ENCODE measurements at regions not wholly inside any gene's neighbourhood (a gene's known extent, or its start where the extent isn't known, plus 50 kb on each side); places are given as distances from the start of the nearest gene placed in this dataset.
"Not testable (repeated sequence)": the region's sequence is repeated elsewhere in the genome, so short reads cannot be mapped to it uniquely, and the experiment has no call there.

DNA sequence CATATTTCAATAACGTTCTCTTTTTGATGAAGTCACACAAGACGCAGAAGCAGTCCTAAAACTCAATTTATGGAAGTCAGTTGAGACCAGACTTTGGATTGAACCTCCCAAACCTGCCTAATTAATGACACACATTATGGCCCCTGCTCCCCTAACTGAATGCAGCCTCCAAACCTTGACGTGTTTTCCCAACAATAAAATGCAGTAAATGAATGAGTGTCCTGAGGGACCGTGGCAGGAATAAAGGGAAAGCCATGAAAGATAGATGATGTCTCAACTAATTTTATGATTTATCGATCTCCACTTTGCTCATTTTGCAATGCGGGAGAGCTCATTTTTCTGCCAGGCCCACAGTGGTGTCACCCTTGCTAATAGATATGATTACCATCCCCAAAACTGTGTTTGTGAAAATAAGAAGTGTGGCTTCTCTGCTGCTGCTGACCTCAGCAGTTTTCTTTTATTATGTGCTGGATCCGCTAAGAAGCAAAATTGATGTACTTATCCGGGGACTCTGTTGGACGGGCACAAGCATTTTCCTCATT lies 189.9 kb downstream of the NPIPA8 start:
- DNase-seq, result not testable (repeated sequence)

DNA sequence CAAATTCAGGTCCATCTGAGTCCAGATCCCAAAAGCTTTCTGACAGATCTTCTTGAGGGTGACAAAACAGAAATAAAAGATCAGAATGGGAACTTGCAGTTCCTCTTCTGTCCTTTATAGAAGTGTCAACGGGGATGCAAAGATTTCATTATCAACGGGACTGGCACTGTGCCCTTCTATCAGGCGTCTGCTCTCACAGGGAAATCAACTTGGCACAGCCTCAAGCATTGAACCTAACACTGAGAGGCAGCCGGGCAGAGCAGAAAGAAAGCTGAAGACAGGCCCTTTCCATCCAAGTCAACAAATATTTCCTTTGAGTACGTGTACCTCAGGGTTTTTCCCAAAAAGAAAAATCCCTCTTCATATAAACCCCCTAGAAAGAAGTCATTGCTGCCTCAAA lies 194.5 kb downstream of the NPIPA8 start:
- not testable (repeated sequence) for DNase-seq

DNA sequence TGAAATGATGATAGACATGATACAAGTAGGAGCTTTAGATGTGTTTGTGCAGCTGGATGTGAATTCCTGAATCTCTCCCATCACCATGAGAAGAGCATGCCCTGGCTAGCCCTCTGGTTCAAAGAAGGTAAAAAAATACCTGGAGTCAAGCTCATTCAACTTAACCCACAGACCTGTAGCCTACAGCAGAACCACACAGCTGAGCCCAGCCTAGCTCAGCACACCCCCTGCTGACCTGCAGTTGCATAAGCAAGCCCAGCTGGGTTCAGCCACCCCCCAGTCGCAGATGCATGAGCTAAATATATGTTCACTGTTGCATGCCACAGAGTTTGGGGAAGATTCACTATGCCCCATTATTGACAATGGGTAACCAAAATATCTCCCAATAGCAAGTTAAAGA lies 200.2 kb downstream of the NPIPA8 start:
- DNase-seq, result not testable (repeated sequence)

DNA sequence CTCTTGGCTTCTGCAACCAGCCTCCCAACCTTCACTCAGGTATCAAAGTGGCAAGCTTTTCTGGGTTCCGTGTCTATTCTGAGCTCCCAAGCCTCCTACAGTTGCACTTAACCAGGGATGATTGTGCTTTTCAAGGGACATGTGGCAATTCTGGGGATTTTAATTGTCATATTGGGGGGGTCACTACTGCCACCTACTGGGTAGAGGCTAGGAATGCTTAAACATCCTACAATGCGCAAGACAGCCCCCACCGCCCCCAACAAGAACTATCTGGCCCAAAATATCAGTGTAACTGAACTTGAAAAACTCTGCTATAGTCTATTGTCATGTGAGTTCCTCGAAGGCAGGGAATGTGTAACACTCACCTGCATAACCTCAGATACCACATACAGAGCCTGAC lies 201.5 kb downstream of the NPIPA8 start:
- DNase-seq, result not testable (repeated sequence)

DNA sequence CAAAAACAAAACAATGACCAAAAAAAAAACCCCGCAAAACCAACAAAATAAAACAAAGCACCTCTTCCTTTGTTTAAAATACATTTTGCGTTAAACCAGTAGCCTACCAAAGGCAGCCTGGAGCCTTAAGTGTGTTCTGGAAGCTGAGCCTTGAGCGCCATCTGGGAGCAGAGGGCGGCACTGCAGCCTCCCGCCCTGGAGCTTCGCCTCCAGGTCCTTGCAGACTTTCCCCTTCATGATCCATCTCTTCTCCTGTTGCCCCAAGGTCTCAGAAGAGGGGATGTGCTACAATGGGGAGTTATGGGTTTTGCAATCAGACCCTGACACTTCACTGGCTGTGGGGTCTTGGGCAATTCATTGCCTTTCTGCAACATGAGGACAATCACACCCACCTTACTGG lies 204.9 kb downstream of the NPIPA8 start:
- not testable (repeated sequence) for DNase-seq

DNA sequence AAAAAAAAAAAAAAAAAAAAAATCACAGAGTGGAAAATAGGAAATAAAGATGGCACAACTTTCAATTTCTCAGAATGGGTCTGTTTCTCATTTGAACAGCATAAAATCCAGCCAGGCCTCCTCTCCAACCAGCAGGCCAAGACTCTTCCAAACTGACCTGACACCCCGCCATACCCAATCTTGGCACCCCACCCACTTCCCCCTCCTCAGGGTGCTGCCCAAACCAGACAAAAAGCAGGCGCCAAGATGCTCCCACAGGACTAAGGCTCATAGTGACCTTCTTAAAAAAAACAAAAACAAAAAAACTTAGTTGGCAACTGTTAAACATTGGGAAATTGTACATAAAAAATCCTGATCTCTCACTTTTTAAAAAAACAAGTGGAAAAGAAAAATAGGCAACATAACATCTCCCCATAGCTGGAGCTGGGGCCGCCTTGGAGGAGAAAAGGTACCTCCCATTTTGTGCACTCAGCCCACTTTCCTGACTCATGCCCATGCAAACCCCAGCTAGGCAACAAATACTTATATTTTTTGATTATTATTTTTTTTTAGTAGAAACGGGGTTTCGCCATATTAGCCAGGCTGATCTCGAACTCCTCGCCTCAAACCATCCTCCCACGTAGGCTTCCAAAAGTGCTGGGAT lies 205.9 kb downstream of the NPIPA8 start:
- not testable (repeated sequence) for DNase-seq

DNA sequence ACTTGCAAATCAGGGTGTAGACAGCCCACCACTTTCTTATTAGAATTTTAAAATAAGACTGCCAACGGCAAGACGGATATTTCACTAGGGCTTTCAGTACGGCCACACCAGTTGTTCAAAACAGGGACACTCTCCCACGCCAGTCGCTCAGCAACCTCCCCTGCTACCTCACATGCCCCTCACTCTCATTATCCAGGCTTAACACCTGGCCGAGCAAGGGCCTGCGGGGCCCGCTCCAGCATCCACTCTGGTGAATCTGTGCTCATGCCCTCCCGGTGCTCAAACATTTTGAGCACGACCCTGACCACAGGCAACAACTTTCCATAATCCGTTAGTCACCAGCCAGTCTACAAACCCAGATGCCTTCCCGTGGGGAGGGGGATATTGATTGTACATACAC lies 209.5 kb downstream of the NPIPA8 start:
- DNase-seq, result not testable (repeated sequence)

DNA sequence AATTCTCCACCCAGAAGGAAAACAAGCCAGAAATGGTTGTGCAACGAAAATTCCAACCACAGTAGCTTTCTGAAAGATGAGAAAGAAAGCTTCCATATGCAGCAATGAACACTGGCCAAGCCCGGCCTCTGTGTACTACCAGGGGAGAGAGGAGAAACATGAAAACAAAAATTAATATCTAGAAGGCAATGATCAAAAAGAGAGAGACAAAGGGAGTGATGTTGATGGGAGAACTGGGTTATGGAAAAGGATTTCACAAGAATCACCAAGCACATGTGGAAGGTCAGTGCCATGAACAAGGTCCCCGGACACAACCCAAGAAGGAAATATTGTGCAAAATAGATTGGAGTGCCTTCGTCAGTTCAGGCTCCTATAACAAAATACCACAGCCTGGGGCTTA lies 217.4 kb downstream of the NPIPA8 start:
- DNase-seq, result not testable (repeated sequence)

DNA sequence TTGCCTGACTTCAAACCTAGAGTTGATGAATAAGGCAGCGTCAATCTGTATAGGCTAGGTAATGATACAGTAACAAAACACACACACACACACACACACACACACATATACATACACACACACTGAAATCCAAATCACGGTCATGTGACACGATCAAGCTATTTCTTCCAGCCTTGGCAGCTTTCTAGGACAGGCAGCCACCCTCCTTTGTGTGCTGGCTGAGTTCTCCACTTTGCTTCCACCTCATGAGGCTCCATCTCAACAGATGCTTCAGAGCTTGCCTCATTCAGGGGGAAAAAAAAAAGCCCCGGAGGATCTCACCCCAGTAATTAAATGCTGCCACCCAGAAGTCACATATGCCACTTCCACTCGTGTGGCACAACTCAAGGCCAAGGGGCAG lies 217.9 kb downstream of the NPIPA8 start:
- DNase-seq, result not testable (repeated sequence)

DNA sequence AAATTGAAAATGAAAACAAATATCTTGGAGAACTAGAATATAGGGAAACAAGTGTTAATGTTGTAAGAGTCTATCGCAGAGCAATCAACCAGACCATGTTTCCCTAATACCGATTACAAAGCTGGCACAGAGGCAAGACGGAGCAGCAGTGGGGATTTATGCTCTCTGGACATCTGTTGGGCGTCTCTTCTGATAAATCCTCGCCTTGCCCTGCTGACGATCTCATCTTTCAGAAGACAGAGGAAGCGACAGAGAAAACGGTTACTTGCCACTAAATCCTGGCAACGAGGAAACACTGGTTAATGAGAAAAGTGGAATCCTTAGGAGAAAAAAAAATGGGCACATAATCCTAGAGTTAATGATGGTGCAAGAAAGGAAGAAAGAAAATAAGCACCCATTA lies 218.5 kb downstream of the NPIPA8 start:
- DNase-seq, result not testable (repeated sequence)

DNA sequence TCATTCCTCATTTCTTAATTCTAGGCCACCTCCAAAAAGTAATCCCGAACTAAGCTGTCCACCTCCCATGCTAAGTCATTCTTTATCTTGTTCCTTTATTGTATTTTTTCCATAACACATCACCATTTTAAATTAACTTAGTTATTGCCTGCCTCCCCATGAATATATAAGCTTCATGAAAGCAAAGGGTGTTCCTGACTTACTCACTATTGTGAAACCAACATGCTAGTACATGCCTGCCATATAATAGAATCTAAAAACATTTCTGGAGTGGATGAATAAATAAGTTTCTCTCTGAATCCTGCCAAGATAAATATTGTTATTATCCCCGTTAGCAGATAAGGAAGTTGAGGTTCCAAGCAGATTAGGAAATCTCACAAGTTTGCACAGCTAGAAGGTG lies 232.1 kb downstream of the NPIPA8 start:
- not testable (repeated sequence) for DNase-seq

DNA sequence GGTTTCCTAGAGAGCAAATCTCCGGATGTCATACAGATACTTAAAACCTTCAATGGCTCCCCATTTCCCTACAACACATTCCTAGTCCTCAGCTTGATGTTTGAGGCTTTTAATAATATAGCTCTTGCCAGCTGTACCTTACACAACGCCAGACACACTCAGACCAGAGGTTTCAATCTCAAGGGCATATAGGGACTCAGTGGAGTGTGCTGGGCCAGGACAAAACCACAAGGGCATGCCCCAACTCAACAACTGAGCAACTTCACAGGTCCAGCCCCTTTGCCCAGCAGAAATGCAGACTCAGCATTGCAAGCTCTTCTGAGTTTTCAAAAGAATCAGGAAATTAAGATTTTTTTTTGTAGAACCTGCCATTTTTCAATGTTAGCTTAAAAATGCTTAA lies 235.5 kb downstream of the NPIPA8 start:
- DNase-seq, result not testable (repeated sequence)

DNA sequence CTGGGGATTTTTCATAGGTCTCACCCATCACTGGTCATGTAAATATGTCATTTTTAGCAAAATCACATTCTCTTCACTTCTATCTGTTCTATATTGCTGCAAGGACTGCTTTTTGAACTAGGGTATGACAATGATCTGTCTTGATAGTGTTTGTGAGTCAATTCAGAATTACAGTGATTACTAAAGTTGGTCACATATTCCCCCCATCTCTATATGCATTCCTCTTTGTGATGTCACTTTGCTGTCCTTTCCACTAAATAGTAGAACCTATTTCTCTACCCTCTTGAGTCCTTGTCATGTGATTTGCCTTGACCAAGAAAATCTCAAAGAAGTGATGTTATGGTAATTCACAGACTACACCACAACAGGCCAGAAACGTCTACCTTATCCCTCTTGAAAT lies 243.9 kb downstream of the NPIPA8 start:
- not testable (repeated sequence) for DNase-seq

DNA sequence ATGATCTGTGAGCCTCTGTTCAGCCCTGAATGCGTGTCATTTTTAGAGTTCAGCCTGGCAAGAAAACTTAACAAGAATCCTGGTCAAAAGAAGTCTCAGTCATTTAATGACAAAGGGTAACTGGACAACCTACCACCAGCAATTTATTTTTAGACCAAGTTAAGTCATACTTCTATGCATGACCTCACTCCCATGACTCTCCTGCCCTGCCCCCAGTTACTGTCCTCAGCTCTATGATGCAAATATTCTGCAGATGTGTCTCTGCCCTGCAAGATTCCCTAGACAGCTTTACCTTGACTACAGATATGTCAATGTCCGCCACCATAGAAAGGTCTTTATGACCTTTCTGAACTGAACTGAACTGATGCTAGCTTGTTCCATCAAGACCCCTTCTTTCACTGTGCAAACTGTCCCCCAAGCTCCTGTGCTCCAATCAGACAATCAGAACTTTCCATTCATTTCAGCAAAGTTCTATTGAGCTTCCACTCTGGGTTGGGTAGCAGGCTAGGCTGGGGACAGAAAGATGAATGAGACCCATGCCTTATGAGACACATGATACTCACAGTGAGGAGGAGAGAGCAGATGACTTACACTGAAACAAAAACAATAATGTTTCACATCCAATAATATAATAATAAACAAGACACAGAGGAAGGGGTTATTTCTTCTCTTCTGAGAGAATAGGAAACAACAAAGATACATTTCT lies 255.7 kb downstream of the NPIPA8 start:
- DNase-seq, result not testable (repeated sequence)

DNA sequence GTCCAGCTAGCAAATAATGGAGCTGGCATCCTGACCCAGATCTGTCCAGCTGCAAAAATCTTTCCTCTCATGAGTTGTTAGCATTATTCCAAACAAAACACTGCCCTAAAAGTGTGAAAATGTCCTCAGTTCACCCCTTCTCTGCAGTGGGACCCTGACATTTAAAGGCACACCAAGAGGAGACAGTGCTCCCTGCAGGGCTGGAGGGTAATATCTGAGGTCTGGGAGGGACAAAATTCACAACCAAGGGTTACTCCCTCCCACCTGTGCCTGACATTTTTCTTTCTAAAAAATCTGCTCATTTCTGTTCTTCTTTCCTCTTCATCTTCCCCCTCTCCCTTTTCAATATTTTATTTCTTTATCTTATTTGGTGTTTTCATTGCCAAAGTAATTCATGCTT lies 258.6 kb downstream of the NPIPA8 start:
- not testable (repeated sequence) for DNase-seq

DNA sequence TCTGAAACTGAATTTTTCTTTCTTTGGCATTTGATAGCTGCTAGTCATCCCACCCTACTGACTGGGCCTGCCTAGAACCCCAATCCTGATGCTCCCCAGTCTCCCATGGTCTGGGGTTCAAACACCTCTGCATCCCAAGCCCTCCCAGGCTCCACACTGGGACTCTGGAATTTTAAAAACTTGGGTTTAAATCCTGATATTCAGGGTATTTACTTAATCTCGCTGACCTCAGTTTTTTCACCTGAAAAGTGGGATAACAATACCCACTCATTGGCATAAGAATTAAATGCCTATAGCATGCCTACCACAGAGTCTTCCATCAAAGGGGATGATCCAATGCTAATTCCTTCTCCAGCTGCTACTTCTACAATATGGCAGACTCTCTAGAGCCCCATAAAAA lies 264.4 kb downstream of the NPIPA8 start:
- no peak for DNase-seq

DNA sequence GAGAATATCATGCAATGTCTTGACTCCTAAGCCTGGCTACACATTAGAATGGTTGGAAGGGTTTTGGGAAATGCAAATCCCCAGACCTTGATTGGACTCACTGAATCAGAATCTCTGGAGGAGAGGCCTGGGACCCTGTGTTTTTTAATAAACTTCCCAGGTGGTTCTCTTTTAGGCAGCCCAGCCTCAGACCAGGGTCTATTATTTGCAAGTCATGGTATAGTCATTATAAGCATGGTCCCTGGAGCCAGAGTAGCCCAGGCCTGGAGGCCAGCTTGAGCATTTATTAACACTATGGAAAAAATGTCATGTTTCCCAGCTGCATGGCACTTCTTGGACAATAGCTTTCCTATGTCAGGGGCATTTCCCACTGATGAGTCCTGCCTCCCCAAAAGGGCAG lies 266.9 kb downstream of the NPIPA8 start:
- DNase-seq, result no peak

DNA sequence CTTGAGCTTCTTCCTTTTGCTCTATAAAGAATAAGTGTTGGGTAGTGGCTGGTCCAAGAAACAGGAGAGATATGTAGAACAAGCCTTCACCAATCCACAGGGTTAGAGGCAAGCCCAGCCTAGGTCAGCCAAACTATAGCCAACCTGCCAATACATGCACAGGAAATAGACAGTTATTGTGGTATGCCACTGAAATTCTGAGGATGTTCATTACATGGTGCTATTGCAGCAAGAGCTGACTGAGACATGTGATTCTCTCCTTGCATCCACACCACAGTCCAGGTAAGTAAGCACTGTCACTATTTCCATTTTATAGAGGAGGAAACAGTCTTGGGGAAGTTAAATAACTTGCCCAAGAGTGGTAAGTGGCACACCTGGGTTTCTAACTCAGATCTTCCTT lies 268.1 kb downstream of the NPIPA8 start:
- DNase-seq, result no peak

DNA sequence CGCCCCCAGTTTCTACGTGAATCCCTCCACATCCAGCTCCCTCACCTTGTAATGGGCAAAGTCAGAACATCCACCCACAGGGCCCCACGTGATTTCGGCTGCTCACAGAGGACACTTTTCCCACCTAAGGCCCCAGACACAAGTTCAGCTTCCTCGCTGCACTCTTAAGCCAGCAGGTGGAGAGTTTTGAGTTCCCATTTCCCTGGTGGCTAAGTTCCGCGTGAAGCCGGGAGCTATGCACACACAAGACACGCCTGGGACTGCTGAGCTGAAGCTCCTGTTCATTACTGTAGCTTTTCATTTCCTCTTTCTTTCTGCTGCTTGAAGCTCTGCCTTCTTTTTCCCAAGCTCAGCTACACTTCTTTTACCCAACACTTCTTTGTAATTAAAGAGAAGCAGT lies 273.8 kb downstream of the NPIPA8 start:
- no peak for DNase-seq

DNA sequence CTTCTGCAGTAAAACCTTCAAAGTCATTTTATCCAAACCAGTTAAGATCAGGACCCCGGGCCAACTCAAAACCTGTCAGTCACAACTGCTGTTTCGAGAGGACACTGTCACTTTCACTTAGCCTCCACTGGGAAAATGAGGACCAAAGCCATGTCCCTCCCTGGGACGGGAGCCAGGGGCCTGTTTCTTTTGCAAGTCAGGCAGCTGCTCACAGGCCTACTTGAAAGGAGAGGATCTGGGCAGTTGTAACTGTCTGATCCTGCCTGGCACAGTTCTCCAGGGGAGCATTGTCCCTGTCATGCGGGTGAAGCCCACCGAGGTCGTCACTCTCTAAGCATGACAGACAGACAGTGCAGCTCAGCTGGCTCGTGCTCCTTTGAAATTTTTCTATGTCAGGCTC lies 276.2 kb downstream of the NPIPA8 start:
- DNase-seq, result no peak

DNA sequence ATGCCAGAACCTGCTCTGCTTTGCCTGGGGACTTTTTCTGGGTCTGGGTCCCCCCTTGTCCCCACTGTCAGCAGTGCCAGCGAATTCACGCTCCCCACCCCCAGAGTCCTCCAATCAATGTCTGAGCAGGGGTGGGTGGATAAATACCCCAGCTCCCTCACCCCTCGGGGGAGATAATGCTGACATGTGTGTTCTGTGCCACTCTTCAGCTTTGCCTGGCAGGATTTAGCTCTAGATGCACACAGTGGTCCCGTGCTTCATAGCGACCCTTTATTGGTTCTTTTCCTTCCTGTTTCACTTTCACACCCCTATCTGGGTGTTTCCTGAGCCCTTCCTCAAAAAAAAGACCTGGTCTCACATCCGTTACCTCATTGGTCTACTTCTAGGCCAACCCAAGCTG lies 277.0 kb downstream of the NPIPA8 start:
- no peak for DNase-seq

DNA sequence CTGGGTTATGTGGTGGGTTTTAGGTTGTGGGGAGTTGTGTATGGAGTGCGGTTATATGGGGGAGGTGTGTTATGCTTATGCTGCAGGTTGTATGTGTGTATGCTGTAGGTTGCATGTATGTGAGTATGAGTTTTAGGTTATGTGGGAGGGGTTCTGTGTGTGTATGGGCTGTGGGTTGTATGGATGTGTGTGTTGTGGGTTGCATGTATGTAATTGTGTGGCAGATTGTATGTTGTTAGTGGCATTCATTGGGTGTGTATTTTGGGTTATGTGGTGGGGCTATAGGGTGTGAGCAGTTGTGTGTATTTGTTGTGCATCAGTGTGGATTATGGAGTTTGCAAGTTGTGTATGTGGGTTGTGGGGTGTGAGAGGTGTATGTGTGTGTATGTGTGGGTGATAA lies 277.4 kb downstream of the NPIPA8 start:
- no peak for DNase-seq

DNA sequence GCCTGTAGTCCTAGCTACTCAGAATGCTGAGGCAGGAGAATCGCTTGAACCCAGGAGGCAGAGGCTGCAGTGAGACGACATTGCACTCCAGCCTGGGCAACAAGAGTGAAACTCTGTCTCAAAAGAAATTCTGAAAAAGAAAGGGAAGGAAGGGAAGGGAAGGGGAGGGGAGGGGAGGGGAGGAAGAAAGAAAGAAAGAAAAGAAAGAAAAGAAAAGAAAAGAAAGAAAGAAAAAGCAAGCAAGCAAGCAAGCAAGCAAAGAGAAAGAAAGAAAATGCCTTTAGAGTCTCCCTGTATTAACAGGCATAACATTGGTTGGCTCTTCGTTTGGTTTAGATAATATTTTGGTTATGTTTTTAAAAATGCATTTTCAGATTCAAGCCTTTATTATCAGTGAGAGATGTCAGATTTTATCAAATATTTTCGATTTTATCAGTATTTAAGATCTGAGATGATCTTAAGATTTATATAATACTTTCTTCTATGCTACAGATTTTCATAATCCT lies 281.1 kb downstream of the NPIPA8 start:
- DNase-seq, result no peak

DNA sequence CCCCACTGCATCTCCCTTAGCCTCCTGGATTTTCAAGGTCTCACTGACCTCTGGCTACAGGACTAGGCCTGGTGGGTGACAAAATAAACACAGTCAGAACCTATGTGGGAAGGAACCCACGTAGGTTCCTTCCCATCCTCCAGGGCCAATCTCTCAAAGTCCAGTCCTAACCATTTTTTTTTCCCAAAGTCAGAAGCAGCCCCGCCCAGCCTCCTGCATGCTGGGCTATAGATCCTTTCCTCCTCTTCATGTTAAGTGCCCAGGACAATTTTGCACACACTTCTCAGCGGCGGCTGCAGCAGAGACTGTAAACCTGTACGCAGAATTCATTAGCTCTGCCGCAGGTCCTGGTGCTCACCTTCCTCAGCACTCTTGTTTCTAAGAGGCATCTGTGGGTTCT lies 285.8 kb downstream of the NPIPA8 start:
- DNase-seq, result no peak

Measured in stimulated activated CD4-positive, alpha-beta T cell treated with anti-CD3 and anti-CD28 coated beads, Interleukin-1b, Interleukin-23, amount 100 ng/mL, for 48 hours (primary cell).